ENCODE measurements at regions not wholly inside any gene's neighbourhood (a gene's known extent, or its start where the extent isn't known, plus 50 kb on each side); places are given as distances from the start of the nearest gene placed in this dataset.

GRCh38 chr13:107734891-107735625 is 480.3 kb downstream of the LIG4 start:
- DNase-seq, result no peak

GRCh38 chr13:107733276-107733675 is 482.1 kb downstream of the LIG4 start:
- no peak for DNase-seq

- DNase-seq, result no peak
Measured at GRCh38 chr13:107730813-107731212, 484.5 kb downstream of the LIG4 start.

GRCh38 chr13:107721125-107721869 is 494.0 kb downstream of the LIG4 start:
- DNase-seq, result no peak

GRCh38 chr13:107716741-107717140 is 498.6 kb downstream of the LIG4 start:
- DNase-seq, result no peak

- no peak for DNase-seq
Measured at GRCh38 chr13:107716241-107716640, 499.1 kb downstream of the LIG4 start.

- DNase-seq, result no peak
Measured at GRCh38 chr13:107715496-107715895, 499.8 kb downstream of the LIG4 start.

- DNase-seq, result no peak
Measured at GRCh38 chr13:107713314-107713713, 502.0 kb downstream of the LIG4 start.

GRCh38 chr13:107712145-107712860 is 503.0 kb downstream of the LIG4 start:
- DNase-seq, result no peak

GRCh38 chr13:107690181-107690580 is 525.2 kb downstream of the LIG4 start:
- DNase-seq, result no peak

GRCh38 chr13:107685876-107686275 is 529.5 kb downstream of the LIG4 start:
- no peak for DNase-seq

- no peak for DNase-seq
Measured at GRCh38 chr13:107681600-107681999, 533.7 kb downstream of the LIG4 start.

GRCh38 chr13:107680115-107680514 is 535.2 kb downstream of the LIG4 start:
- DNase-seq, result peak; percentile 40

GRCh38 chr13:107678075-107678689 is 537.2 kb downstream of the LIG4 start:
- no peak for DNase-seq

GRCh38 chr13:107675847-107676550 is 539.3 kb downstream of the LIG4 start:
- no peak for DNase-seq

- no peak for DNase-seq
Measured at GRCh38 chr13:107669391-107669993, 545.8 kb downstream of the LIG4 start.

GRCh38 chr13:107665926-107666458 is 549.3 kb downstream of the LIG4 start:
- DNase-seq, result no peak

GRCh38 chr13:107650081-107650701 is 565.1 kb downstream of the LIG4 start:
- DNase-seq, result no peak

- no peak for DNase-seq
Measured at GRCh38 chr13:107649079-107649478, 566.3 kb downstream of the LIG4 start.

- DNase-seq, result no peak
Measured at GRCh38 chr13:107644136-107644535, 571.2 kb downstream of the LIG4 start.

GRCh38 chr13:107643615-107644014 is 571.7 kb downstream of the LIG4 start:
- DNase-seq, result peak; percentile 5
